Suprapubic skin (tissue), 3 donors: ENCODE measurements at regions not wholly inside any gene's neighbourhood (a gene's known extent, or its start where the extent isn't known, plus 50 kb on each side); places are given as distances from the start of the nearest gene placed in this dataset.

Experiments used
- CTCF ChIP-seq, 2 donors: fragments of 200-600 bp in 1 of 2; fragments of 450-650 bp in 1 of 2; sonication (generic) in 1 of 2; IDR thresholded peaks; one replicate each; pipeline ENCODE4 v1.5.1; 2016 to 2019; ENCODE audit warnings: antibody characterized with exemption in 2 of 2, mild to moderate bottlenecking in 1 of 2, moderate library complexity in 1 of 2
- POLR2A ChIP-seq, 2 donors: fragments of 450-650 bp; IDR thresholded peaks; one replicate each; pipeline ENCODE4 v1.6.1; 2017; ENCODE audit warnings: antibody characterized with exemption in 2 of 2, mild to moderate bottlenecking in 2 of 2, moderate library complexity in 2 of 2

DNA sequence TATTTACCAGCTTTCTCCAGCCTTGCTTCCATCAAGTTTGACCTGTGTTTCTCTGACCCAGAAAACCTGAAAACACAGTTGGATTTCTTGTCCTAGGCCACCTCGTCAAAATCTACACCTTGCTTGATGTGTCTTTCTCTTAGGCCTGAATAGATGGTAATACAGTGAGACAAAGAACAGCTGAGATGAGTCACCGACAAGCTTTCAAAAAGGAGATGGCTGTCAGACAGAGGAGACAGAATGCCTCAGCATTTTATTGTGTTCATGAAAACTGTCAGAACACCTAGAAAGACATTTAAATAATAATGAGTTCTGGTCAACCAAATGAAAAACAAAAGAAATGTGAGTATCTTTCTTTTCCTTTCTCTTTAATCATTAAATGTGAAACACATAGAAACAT is 119.7 kb upstream of the SORCS1 start:
- TF ChIP-seq CTCF (IDR thresholded peaks at IDR 0.05) (no peak), POLR2A (IDR thresholded peaks at IDR 0.05) (no peak)
